ENCODE measurements at regions not wholly inside any gene's neighbourhood (a gene's known extent, or its start where the extent isn't known, plus 50 kb on each side); places are given as distances from the start of the nearest gene placed in this dataset.

DNA sequence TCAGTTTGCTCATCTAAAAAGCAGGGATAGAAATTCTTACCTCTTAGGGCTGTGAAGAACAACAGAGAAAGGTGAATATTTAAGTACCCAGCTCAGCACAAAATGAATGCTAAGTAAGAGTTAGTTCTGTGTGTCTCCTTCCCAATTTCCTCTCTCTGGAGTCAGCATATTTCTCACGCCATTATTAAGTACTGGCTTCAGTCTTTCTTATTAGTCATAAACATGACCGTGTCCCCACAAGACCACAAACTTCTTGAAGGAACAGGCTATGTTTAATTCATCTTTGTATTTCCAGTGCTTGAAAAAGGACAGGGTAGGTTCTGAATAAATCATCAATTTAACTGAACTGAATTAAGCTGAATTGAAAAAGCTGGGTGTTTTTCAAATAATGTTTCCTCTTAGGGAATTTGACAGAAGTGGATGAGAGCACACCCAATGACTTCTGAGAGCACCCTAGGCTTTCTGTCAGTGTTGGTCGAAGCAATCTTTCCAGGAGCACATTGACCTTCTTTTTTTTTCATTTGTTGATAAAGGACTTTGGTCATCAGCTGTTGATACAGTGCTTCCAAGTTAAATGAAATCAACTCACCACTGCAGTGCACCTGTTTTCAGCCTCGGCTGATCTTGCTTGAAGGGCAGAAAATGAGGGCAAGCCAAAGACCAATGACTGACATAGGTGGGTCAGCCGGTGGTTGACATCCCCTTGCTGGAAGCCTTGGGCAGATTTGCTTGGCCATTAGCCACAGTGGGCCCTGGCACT is 324.6 kb downstream of the MFSD1 start:
- Histone ChIP-seq H3K9ac (no peak overlapping the region), H3K4me3 (ENCODE audit: low read depth in 2 of 2, low read length in 1 of 2) (no peak overlapping the region), H3K4me1 (ENCODE audit: control insufficient read depth in 1 of 2, insufficient read depth in 2 of 2, low read depth in 1 of 2, low read length in 1 of 2) (peaks cover 2 to 11% of the 10 kb centered on the region in 2 experiments), H2AFZ (ENCODE audit: low read depth) (no peak overlapping the region), H3K79me2 (ENCODE audit: insufficient read depth) (no peaks in the 10 kb centered on the region), H3K9me3 (no peaks in the 10 kb centered on the region), H3K9me2 (no peaks in the 10 kb centered on the region), H4K20me1 (ENCODE audit: insufficient read depth) (no peaks in the 10 kb centered on the region), H3K4me2 (no peak overlapping the region), H3K27me3 (ENCODE audit: insufficient read depth) (no peaks in the 10 kb centered on the region), H3K36me3 (replicated peaks in 1 of 2; ENCODE audit: control insufficient read depth in 1 of 2, insufficient read depth in 2 of 2, low read length in 1 of 2) (no peaks in the 10 kb centered on the region), H3K27ac (ENCODE audit: low read depth in 2 of 2, low read length in 1 of 2) (peak overlapping the region; percentile 41 to 50), H3F3A (replicated peaks; ENCODE audit: insufficient read depth) (no peaks in the 10 kb centered on the region)
- 55% methylated on average over 5 of the region's 5 CpGs for WGBS (ENCODE audit: low lambda C conversion rate)
- no peak for DNase-seq
- TF ChIP-seq RFX5 (IDR thresholded peaks at IDR 0.05; ENCODE audit: low read length): no peak
- TF ChIP-seq, protein P1, sequence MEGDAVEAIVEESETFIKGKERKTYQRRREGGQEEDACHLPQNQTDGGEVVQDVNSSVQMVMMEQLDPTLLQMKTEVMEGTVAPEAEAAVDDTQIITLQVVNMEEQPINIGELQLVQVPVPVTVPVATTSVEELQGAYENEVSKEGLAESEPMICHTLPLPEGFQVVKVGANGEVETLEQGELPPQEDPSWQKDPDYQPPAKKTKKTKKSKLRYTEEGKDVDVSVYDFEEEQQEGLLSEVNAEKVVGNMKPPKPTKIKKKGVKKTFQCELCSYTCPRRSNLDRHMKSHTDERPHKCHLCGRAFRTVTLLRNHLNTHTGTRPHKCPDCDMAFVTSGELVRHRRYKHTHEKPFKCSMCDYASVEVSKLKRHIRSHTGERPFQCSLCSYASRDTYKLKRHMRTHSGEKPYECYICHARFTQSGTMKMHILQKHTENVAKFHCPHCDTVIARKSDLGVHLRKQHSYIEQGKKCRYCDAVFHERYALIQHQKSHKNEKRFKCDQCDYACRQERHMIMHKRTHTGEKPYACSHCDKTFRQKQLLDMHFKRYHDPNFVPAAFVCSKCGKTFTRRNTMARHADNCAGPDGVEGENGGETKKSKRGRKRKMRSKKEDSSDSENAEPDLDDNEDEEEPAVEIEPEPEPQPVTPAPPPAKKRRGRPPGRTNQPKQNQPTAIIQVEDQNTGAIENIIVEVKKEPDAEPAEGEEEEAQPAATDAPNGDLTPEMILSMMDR (IDR thresholded peaks at IDR 0.05): no peak
- TF ChIP-seq, protein P2, sequence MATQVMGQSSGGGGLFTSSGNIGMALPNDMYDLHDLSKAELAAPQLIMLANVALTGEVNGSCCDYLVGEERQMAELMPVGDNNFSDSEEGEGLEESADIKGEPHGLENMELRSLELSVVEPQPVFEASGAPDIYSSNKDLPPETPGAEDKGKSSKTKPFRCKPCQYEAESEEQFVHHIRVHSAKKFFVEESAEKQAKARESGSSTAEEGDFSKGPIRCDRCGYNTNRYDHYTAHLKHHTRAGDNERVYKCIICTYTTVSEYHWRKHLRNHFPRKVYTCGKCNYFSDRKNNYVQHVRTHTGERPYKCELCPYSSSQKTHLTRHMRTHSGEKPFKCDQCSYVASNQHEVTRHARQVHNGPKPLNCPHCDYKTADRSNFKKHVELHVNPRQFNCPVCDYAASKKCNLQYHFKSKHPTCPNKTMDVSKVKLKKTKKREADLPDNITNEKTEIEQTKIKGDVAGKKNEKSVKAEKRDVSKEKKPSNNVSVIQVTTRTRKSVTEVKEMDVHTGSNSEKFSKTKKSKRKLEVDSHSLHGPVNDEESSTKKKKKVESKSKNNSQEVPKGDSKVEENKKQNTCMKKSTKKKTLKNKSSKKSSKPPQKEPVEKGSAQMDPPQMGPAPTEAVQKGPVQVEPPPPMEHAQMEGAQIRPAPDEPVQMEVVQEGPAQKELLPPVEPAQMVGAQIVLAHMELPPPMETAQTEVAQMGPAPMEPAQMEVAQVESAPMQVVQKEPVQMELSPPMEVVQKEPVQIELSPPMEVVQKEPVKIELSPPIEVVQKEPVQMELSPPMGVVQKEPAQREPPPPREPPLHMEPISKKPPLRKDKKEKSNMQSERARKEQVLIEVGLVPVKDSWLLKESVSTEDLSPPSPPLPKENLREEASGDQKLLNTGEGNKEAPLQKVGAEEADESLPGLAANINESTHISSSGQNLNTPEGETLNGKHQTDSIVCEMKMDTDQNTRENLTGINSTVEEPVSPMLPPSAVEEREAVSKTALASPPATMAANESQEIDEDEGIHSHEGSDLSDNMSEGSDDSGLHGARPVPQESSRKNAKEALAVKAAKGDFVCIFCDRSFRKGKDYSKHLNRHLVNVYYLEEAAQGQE (IDR thresholded peaks at IDR 0.05; ENCODE audit: low read depth, low read length): no peak
- no peak for TF ChIP-seq USF1 (IDR thresholded peaks at IDR 0.05; ENCODE audit: borderline replicate concordance, low read depth)
- TF ChIP-seq POLR2AphosphoS5 (IDR thresholded peaks at IDR 0.05; ENCODE audit: low read depth, low read length): no peak
- TF ChIP-seq TAF1 (IDR thresholded peaks at IDR 0.05; ENCODE audit: borderline replicate concordance, low read depth, low read length): no peak
- TF ChIP-seq RCOR1 (IDR thresholded peaks at IDR 0.05; ENCODE audit: low read length): no peak
- no peak for TF ChIP-seq MEF2A (IDR thresholded peaks at IDR 0.05; ENCODE audit: borderline replicate concordance, low read depth)
- no peak for TF ChIP-seq ELF1 (IDR thresholded peaks at IDR 0.05)
- TF ChIP-seq ZBTB33 (IDR thresholded peaks at IDR 0.05; ENCODE audit: borderline replicate concordance, low read depth): no peak
- TF ChIP-seq, protein P3, sequence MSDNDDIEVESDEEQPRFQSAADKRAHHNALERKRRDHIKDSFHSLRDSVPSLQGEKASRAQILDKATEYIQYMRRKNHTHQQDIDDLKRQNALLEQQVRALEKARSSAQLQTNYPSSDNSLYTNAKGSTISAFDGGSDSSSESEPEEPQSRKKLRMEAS (IDR thresholded peaks at IDR 0.05; ENCODE audit: low read depth): no peak
- TF ChIP-seq YY1 (IDR thresholded peaks at IDR 0.05; ENCODE audit: low read depth): no peak
- no peak for TF ChIP-seq JUND (IDR thresholded peaks at IDR 0.05)
- no peak for TF ChIP-seq EZH2phosphoT487 (IDR thresholded peaks at IDR 0.05; ENCODE audit: borderline replicate concordance, low read depth)
- no peak for TF ChIP-seq NRF1 (IDR thresholded peaks at IDR 0.05; ENCODE audit: low read depth, low read length)
- TF ChIP-seq USF2 (IDR thresholded peaks at IDR 0.05; ENCODE audit: borderline replicate concordance, low read depth, low read length): no peak
- no peak for TF ChIP-seq RAD21 (IDR thresholded peaks at IDR 0.05; ENCODE audit: low read length)
- ChIA-PET POLR2A (no interaction called here), CTCF (no interaction called here)
